HG02798 (cell line): ENCODE measurements at regions not wholly inside any gene's neighbourhood (a gene's known extent, or its start where the extent isn't known, plus 50 kb on each side); places are given as distances from the start of the nearest gene placed in this dataset.

ENCODE experiments used
- ATAC-seq: cut with Tn5 transposase; IDR thresholded peaks from one replicate; pipeline ENCODE4 v1.9.1; 2021; ENCODE audit warnings: mild to moderate bottlenecking; ENCODE audit not compliant: unreplicated experiment, poor library complexity

DNA sequence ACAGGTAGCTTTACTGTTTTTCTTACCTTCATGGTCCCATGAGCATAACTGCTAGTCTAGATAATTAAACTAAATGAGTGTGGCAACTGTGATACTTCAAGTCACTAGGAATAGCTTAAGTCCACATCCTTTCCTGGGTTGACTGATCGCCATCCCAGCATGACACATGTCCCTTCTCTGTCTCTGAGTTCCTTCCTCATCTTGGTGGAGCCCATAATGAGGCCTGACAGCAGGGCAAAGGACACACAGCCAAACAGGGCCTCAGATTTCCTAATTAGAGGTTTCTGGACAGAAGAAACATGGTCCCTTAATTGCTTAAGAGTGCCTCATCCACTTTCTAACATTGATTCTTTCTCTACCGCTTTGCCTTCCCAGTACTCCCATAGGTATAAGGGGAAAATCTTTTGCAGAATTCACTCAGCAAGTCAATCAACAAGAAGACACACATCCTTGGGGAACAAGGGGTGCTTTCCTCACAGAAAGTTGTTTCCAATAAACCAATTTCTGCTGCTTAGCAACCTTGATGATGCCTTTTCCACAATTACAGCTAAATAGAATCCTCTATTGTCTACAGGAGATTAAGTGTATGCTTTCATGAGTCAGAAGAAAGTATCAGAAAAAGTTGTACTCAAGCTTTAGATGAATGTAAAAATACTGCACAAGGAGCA, 208.3 kb upstream of the SERP2 start:
- no peak for ATAC-seq

DNA sequence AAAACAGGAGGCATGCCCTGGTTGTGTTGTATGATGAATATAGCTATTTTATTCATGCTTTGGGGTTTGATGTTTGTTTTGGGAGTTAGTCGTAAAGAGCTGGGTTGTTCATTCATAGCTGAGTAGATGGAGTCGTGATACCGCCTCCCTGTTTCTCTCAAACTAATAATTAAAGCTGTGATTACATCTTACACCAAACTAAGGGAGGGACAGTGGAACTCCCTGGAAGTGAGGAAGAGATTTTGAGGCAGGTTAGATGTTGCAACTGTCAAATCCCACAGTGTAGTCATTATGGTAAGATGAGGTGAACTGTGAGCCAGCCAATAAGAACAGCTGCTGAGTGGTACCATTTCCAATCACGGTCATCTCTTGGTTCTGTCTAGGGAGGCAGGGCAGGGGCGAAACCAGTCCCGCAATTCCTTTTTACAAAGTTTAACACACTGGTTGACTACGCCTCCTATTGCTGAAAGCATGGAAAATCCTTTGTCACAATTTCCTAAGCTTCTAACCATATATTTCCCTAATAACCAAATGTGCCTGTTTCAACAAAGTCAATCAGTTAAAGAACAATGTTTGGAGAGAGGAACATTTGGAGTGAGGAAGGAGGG, 207.6 kb upstream of the SERP2 start:
- ATAC-seq = no peak

DNA sequence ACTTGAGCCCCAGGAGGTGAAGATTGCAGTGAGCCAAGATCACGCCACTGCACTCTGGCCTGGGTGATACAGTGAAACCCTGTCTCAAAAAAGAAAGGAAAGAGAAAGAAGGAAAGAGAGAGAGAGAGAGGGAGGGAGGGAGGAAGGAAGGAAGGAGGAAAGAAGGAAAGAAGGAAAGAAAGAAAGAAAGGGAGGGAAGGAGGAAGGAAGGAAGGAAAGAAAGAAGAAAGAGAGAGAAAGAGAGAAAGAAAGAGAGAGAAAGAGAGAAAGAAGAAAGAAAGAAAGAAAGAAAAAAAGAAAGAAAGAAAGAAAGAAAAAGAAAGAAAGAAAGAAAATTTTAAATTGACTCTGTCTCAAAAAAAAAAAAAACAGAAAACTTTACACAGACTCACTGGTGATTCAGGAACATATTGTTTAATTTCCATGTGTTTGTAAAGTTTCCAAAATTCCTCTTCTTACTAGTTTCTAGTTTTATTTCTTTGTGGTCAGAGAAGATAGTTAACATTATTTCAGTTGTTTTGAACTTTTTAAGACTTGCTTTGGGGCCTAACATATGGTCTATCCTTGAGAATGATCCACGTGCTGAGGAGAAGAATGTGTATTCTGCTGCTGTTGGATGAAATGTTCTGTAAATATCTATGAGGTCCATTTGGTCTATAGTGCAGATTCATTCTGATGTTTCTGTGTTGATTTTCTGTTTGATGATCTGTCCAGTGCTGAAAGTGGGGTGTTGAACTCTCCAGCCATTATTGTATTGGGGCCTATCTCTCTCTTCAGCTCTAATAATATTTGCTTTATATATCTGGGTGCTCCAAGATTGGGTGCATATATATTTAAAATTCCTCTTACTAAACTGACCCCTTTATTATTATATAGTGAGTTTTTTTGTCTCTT, 204.4 kb upstream of the SERP2 start:
- ATAC-seq = no peak

DNA sequence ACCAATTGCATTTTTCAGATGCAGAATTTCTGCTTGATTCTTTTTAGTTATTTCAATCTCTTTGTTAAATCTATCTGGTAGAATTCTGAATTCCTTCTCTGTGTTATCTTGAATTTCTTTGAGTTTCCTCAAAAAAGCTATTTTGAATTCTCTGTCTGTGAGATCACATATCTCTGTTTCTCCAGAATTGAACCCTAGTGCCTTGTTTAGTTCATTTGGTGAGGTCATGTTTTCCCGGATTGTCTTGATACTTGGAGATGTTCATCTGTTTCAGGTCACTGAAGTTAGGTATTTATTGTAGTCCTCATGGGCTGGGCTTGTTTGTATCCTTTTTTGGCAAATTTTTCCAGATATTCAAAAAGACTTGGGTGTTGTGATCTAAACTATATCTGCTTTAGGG, 202.9 kb upstream of the SERP2 start:
- ATAC-seq = no peak

DNA sequence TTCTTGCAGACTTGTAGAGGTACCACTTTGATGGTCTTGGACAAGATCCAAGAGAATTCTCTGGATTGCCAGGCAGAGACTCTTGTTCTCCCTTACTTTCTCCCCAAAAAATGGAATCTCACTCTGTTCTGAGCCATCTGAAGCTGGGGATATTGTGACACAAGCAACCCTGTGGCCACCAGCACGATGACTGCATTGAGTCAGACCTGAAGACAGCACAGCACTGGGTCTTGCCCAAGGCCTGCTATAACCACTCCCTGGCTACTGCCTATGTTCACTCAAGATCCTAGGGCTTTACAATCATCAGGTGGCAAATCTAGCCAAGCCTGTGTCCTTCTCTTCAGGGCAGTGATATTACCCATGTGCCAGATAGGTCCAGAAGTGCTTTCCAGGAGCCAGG, 202.5 kb upstream of the SERP2 start:
- no peak for ATAC-seq

DNA sequence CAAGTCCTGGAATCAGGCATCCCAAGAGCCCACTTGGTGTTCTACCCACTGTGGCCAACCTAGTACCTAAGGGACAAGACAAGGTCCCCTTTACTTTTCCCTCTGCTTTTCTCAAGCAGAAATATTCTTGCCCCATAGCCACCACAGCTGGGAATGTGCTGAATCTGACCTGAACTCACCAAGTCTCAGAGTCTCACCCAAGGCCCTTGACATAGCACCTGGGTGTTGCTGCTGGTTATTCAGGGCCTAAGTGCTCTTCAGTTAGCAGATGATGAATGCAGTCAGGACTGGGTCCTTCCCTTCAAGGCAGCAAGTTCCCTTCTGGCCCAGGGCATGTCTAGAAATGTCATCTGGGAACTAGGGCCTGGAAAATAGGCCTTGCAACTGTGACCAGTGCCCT, 201.8 kb upstream of the SERP2 start:
- no peak for ATAC-seq

DNA sequence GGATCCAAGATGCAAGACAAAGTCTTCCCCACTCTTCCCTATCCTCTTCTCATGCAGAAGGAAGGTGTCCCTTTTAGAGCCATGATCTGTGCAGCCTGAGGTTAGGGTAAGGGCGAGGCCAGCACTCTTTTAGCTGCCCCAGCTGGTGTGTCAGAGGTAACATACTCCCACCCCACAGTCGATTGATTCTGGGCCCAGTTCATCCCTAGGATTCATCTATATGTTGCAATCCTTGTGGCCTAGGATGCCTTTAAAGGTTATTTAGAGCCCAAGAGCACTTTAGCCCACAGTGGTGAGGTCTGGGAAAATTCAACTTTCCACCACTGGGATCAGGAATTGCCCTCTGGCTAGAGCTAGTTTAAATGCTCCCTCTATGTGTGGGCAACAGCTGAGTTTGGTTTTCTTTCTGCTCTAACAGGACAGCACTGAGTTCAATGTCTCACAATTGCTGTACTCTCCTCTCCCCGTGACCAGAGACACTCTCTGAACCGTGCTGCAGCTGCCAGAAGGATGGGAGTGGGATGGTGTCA, 201.3 kb upstream of the SERP2 start:
- no peak for ATAC-seq

DNA sequence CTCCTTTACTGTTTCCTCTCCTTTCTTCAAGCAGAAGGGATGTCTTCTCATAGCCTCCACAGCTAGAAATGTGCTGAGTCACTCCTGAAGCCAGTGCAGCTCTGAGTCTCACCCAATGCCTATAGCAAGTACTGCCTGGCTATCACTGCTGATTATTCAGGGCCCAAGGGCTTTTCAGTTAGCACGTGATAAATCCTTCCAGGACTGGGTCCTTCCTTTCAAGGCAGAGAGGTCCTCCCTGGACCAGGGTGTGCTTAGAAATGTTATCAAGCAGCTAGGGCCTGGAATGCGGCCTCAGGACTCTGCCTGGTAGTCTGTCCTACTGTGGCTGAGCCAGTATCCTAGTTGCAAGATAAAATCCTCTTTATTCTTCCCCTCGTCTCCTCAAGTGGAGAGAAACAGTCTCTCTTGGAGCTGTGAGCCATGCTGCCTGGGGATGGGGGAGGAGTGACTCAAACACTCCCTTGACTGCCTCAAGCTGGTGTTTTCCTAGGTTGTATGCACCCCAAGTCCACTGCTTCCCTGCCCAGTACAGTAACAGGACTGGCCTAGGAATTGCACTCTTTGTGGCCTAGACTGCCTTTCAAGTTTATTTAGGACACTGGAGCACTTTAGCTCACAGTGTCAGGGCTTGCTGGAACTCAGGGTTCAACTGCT, 198.7 kb upstream of the SERP2 start:
- no peak for ATAC-seq

DNA sequence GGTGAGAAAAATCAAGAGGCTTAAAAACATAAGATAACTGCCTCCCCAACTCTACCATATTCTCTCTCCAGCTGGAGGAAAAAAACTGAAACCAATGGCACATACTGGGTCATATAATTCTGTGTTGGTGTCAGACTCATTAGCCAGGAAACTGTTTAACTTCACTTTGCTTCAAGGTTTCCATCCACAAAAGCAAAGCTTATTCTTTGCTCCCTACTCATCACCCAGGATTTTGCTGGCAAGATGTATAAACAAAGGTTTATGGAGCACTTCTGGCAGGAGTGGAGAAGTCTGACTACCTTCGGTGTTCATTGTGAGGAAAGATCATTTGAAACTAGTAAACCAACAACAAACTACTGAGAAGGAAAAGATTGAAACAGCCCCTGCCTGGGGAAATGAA, 197.5 kb upstream of the SERP2 start:
- ATAC-seq = no peak

DNA sequence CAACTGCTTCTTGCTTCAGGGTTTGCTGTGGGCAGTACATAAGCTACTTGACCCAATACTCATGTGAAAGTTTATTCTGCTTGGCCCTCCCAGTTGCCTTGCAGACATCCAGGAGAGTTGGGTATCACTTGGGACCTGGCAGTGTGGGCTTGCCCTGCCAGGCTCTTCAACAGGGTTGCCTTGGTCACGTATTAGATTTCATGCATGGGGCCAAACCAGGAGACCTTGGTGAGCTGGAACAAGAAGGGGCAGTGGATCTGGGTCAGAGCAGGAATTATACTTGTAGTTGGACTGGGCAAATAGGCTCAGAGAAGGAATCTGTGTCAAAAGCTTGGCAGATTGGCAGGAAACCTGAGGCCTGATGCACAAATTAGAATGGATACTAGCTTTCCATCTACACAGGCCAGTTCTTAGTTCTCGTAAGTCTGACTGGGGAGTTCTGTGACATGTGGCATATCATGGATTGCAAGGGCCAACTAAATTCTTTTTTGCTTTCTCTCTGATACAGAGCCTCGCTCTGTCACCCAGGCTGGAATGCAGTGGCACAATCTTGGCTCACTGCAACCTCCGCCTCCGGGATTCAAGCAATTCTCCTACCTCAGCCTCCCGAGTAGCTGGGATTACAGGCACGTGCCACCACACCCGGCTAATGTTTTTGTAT, 192.6 kb upstream of the SERP2 start:
- no peak for ATAC-seq

DNA sequence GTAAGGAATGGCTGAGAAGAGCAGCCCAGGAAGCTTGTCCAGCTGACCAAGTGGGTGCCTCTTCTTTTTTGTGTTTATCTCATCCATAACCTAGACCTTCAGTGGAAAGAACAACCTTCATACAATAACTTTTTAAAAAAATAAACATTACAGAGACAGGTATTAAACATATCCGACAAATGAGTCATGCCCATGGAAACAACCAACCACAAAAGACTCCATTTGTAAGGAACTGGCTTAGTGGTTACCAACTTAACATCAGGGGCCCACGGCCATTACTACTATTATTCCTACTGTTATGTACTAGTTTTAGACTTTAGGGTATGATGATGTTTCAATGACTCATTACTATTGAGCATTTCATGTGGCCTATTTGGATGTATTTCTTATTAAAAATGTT, 191.7 kb upstream of the SERP2 start:
- ATAC-seq = no peak

DNA sequence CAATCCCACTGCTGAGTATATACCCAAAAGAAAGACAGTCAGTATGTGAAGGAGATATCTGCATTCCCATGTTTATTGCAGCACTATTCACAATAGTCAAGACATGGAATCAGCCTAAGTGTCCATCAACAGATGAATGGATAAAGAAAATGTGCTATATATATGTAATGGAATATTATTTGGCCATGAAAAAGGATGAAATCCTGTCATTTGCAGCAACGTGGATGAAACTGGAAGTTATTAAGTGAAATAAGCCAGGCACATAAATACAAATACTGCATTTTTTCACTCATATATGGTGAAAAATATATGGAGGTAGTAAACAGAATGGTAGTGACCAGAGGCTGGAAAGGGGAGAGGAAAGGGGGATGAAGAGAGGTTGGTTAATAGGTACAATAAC, 188.9 kb upstream of the SERP2 start:
- no peak for ATAC-seq

DNA sequence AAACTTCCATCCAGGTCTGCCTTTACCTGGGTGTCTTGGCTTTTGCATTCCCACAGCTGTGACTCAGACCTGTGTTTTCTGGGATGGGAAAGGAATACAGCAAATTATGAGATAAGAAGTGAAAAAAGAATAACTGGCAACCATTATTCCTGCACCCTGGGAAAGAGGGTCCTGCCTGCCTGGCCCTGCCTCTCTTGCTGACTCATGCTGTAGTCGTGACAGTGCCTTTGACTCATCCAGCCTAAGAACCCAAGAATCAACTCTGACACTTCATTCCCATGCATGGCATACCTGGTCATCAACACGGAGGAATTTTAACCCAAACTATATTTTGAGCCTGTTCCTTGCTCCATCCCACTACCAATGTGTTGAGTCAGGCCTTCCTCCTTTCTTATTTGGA, 185.4 kb upstream of the SERP2 start:
- no peak for ATAC-seq

DNA sequence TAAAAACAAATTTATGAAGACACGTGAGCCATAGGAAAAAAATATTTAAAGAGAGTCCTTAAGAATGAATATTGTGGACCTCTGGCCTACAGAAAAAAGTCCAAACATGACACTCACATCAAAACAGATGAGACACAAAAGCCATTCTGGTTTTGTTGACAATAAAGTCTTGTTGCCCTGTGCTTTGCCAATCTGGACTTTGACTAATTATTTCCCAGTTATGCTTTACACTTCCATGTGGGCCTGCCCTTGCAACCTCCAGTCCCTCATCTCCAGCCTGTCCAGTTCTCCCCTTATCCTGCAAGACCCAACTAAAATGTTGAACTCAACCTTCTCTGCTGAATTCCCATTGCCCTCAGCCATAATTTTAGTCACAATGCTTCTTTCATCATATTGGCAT, 184.5 kb upstream of the SERP2 start:
- ATAC-seq = no peak

DNA sequence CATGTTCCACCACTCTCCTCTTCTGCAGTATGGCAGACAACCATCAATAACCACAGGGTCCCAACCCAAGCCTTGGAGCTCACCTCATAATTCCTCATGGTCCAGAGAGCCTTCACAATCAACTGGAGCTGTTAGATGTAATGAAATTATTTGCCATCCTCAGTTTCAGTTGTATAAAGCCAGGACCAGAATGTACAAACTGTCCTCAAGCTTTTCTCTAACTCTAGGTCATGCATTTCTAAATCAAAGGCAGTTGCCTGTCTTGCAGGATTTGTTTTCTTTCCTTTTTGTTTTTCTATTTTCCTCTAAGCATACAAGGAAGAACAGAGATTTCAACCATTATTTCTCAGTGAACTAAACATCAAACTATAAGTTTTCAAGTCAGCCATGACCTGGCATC, 182.5 kb upstream of the SERP2 start:
- no peak for ATAC-seq

DNA sequence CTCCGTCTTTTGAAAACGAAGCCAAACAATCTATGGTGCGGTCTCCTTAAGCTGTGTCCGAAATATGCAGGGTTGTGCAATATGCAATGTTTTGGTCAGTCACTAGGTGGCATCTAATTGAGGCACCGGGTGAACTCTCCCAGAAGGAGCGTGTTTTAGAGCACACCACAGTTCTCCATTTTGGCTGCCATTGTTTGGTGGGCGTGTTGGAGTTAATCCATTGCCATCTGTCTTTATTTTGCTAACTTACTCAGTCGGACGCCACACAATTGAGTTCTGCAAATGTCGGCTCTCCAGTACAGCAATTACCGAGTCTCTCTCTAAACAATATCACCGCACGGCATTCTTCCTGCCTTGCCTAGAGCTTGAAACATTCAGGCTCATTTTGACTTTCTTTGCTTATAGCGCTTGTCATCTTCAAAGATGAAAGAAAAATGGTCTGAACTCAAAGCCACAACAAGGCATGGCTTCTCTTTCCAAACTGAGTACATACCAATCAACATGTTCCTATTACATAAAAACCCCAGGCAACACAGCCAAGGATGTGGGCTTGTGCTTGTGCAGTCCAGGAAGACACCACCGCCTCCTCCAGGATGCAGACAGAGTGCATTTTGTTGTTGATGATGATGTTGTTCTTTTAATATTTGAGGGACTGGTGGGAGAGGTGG, 182.0 kb upstream of the SERP2 start:
- ATAC-seq = no peak

DNA sequence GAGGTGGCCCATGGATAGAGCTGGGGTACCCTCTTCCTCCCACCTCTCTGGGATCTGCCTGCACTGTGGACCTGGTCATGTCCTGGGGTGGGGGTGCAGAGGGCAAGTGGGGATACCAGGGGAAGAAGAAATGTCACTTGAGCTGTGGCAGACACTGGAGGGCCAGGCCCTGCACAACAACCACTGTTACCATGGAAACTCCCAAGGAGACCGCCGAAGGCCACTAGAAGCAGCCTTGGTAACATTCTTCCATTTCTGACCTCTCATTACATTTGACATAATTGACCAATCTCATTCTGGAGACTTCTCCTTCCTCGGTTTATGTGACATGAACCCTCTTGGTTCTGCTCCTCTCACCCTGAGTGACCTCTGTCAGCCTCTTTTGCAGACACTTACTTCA, 179.9 kb upstream of the SERP2 start:
- ATAC-seq = no peak

DNA sequence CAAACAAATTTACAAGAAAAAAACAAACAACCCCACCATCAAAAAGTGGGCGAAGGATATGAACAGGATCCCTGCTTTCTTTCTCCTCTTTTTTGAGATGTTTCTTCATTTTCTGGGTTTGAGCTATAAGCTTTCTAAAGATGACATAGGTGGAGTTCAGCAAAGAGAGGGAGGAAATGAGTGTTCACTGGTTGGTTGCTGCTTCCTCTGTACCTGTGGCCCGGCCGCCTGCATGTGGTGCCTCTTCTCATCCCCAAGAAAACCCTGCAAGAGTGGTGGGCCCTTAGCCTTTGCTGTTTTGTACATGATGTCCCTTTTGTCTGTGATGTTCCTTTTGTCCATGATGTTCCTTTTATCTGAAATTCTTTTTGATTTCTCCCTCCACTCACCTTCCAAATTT, 178.4 kb upstream of the SERP2 start:
- ATAC-seq = no peak

DNA sequence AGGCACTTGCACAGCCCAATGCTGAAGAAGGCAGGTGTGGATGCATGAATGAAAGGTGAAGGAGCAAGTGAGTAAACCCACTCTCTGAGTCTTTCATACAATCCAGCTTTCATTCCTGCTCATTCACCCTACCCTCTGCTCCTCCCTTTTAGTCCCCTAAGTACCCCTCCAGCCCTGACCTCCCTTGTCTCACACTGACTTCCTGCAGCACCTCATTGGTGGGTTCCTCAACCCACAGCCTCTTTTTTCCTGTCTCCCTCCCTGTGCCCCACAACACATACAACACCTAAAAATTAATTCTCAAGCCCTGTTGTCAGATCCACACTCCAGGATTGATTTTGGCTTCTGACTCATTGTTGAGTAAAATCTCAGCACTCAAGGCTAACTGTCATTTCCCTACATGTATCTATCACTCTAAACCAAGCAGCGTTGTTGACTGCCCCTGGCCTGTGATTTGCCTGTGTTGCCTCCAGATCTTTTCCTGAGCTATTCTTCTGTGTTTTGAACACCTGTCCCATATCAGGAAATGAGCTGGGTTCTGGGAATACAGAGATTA, 177.3 kb upstream of the SERP2 start:
- ATAC-seq = no peak
